Coronary artery (tissue), 2 donors: ENCODE measurements at regions not wholly inside any gene's neighbourhood (a gene's known extent, or its start where the extent isn't known, plus 50 kb on each side); places are given as distances from the start of the nearest gene placed in this dataset.
A peak's percentile ranks its signal among the peaks of the same experiment; 100 is the strongest.

ENCODE experiments used
- DNase-seq: peaks from one replicate; pipeline ENCODE4 v3.0.0-alpha.2; 2017; ENCODE audit warnings: low spot score
- H3K27ac ChIP-seq, 2 donors: fragments of 200-600 bp; sonication (generic); one replicate each; pipeline ENCODE4 v1.5.1; 2016 to 2019
- H3K4me3 ChIP-seq: fragments of 200-600 bp; sonication (generic); 2 replicates; pipeline ENCODE4 v1.5.1; 2016; ENCODE audit warnings: mild to moderate bottlenecking, moderate library complexity
- CTCF ChIP-seq: fragments of 200-600 bp; sonication (generic); IDR thresholded peaks from one replicate; pipeline ENCODE4 v1.5.1; 2019; ENCODE audit warnings: antibody characterized with exemption

GRCh38 chr17:12362853-12363455 lies 302.7 kb upstream of the MYOCD start:
- TF ChIP-seq CTCF, result no peak
- DNase-seq, result no peak
- peak overlapping the region; percentile 4 to 49 for H3K27ac ChIP-seq
- H3K4me3 ChIP-seq, result no peak overlapping the region

- Histone ChIP-seq H3K4me3 (no peak overlapping the region), H3K27ac (peak overlapping the region; percentile 86 to 88)
- TF ChIP-seq CTCF, result no peak
- peak; percentile 87 for DNase-seq
These were observed 299.9 kb upstream of the MYOCD start for GRCh38 chr17:12365805-12366204.

GRCh38 chr17:12369065-12369464 lies 296.6 kb upstream of the MYOCD start:
- TF ChIP-seq CTCF, result no peak
- H3K27ac ChIP-seq, result peak overlapping the region; percentile 53 to 58

GRCh38 chr17:12376276-12376675 lies 289.4 kb upstream of the MYOCD start:
- DNase-seq, result no peak
- H3K27ac ChIP-seq, result no peak overlapping the region
- TF ChIP-seq CTCF, result no peak
- H3K4me3 ChIP-seq, result no peak overlapping the region

More at GRCh38 chr17:12369065-12369464, 296.6 kb upstream of the MYOCD start:
- no peak overlapping the region for H3K4me3 ChIP-seq
- no peak for DNase-seq

GRCh38 chr17:12386225-12386624 lies 279.5 kb upstream of the MYOCD start:
- no peak for TF ChIP-seq CTCF
- no peak for DNase-seq
- H3K4me3 ChIP-seq, result no peak overlapping the region
- no peak overlapping the region for H3K27ac ChIP-seq

GRCh38 chr17:12388226-12388625 lies 277.5 kb upstream of the MYOCD start:
- Histone ChIP-seq H3K27ac (no peak overlapping the region), H3K4me3 (no peak overlapping the region)
- no peak for DNase-seq
- TF ChIP-seq CTCF, result no peak

GRCh38 chr17:12389421-12389820 lies 276.3 kb upstream of the MYOCD start:
- TF ChIP-seq CTCF, result no peak
- DNase-seq, result no peak
- no peak overlapping the region for H3K27ac ChIP-seq

More at GRCh38 chr17:12389421-12389820, 276.3 kb upstream of the MYOCD start:
- H3K4me3 ChIP-seq, result no peak overlapping the region
